Neural cell (in vitro differentiated cells): ENCODE measurements at regions not wholly inside any gene's neighbourhood (a gene's known extent, or its start where the extent isn't known, plus 50 kb on each side); places are given as distances from the start of the nearest gene placed in this dataset.

Experiments used
- H2AFZ ChIP-seq: fragments of 200-600, 300-800 bp; sonication (generic), shearing (Covaris generic); 2 replicates; pipeline ENCODE4 v1.6.0; 2014; ENCODE audit warnings: low read depth, mild to moderate bottlenecking, antibody characterized with exemption, low read length, moderate library complexity
- H3F3A ChIP-seq: fragments of 200-600 bp; shearing (Covaris generic); 2 replicates; pipeline ENCODE4 v1.6.1; 2016; ENCODE audit warnings: mild to moderate bottlenecking, moderate library complexity, mixed read lengths, antibody characterized with exemption, low read length; ENCODE audit not compliant: insufficient read depth, poor library complexity, severe bottlenecking
- H3K27ac ChIP-seq: fragments of 200-600, 300-800 bp; sonication (generic), shearing (Covaris generic); 2 replicates; pipeline ENCODE4 v1.5.1; 2014; ENCODE audit warnings: mild to moderate bottlenecking, low read length, moderate library complexity
- H3K27me3 ChIP-seq: fragments of 300-800, 200-600 bp; sonication (generic), shearing (Covaris generic); 2 replicates; pipeline ENCODE4 v1.6.0; 2014; ENCODE audit warnings: mild to moderate bottlenecking, low read depth, low read length, moderate library complexity; ENCODE audit not compliant: insufficient read depth
- H3K36me3 ChIP-seq: fragments of 300-800, 200-600 bp; sonication (generic), shearing (Covaris generic); 2 replicates; pipeline ENCODE4 v1.5.1; 2014; ENCODE audit warnings: mild to moderate bottlenecking, antibody characterized with exemption, low read length, moderate library complexity; ENCODE audit not compliant: insufficient read depth
- H3K4me2 ChIP-seq: fragments of 300-800, 200-600 bp; sonication (generic), shearing (Covaris generic); 2 replicates; pipeline ENCODE4 v1.6.0; 2014; ENCODE audit warnings: mild to moderate bottlenecking, low read length
- H3K4me3 ChIP-seq: fragments of 300-800, 200-600 bp; sonication (generic), shearing (Covaris generic); 2 replicates; pipeline ENCODE4 v1.5.1; 2014; ENCODE audit warnings: mild to moderate bottlenecking, low read length, moderate library complexity
- H3K79me2 ChIP-seq: fragments of 200-600 bp; shearing (Covaris generic); replicated peaks from 2 replicates; pipeline ENCODE4 v1.6.0; 2014; ENCODE audit warnings: mild to moderate bottlenecking, low read length, moderate library complexity; ENCODE audit not compliant: insufficient read depth
- H3K9ac ChIP-seq: fragments of 300-800, 200-600 bp; sonication (generic), shearing (Covaris generic); 2 replicates; pipeline ENCODE4 v1.6.1; 2016; ENCODE audit warnings: mild to moderate bottlenecking, low read length, mixed read lengths
- H3K9me2 ChIP-seq: fragments of 200-600 bp; shearing (Covaris generic); 2 replicates; pipeline ENCODE4 v1.6.1; 2016; ENCODE audit warnings: mild to moderate bottlenecking, low read length, mixed read lengths; ENCODE audit not compliant: insufficient read depth
- H3K9me3 ChIP-seq: fragments of 200-600, 300-800 bp; sonication (generic), shearing (Covaris generic); 2 replicates; pipeline ENCODE4 v1.6.1; 2016; ENCODE audit warnings: mild to moderate bottlenecking, mixed run types, low read length, moderate library complexity, mixed read lengths
- H4K20me1 ChIP-seq: fragments of 200-600 bp; shearing (Covaris generic); 2 replicates; pipeline ENCODE4 v1.6.1; 2016; ENCODE audit warnings: mild to moderate bottlenecking, mixed run types; ENCODE audit not compliant: insufficient read depth
- EP300 ChIP-seq: fragments of 450-650 bp; conservative IDR thresholded peaks from 2 replicates; pipeline ENCODE4 v1.6.1; 2014; ENCODE audit warnings: antibody characterized with exemption, mild to moderate bottlenecking, moderate library complexity; ENCODE audit not compliant: poor library complexity, severe bottlenecking
- EZH2 ChIP-seq: fragments of 200-600, 300-800 bp; shearing (Covaris generic), sonication (generic); IDR thresholded peaks from 2 replicates; pipeline ENCODE4 v1.6.1; 2014; ENCODE audit warnings: antibody characterized with exemption, low read length, borderline replicate concordance, mild to moderate bottlenecking; ENCODE audit not compliant: insufficient read depth, poor library complexity, severe bottlenecking
- MXI1 ChIP-seq: fragments of 450-650 bp; conservative IDR thresholded peaks from 2 replicates; pipeline ENCODE4 v1.6.1; 2014; ENCODE audit warnings: antibody characterized with exemption, mild to moderate bottlenecking; ENCODE audit not compliant: poor library complexity, severe bottlenecking
- POLR2AphosphoS5 ChIP-seq: IDR thresholded peaks from 2 replicates; pipeline ENCODE4 v1.6.1; 2012
- RAD21 ChIP-seq: fragments of 450-650 bp; conservative IDR thresholded peaks from 2 replicates; pipeline ENCODE4 v1.6.1; 2014; ENCODE audit warnings: antibody characterized with exemption, mild to moderate bottlenecking, moderate library complexity
- SMC3 ChIP-seq: fragments of 450-650 bp; conservative IDR thresholded peaks from 2 replicates; pipeline ENCODE4 v1.6.1; 2014; ENCODE audit warnings: antibody characterized with exemption, mild to moderate bottlenecking, moderate library complexity; ENCODE audit not compliant: poor library complexity
- TAF1 ChIP-seq: IDR thresholded peaks from 2 replicates; pipeline ENCODE4 v1.6.1; 2012; ENCODE audit warnings: low read depth
- TF ChIP-seq, protein P1 (sequence below): IDR thresholded peaks from 2 replicates; pipeline ENCODE4 v1.6.1; 2012; ENCODE audit warnings: borderline replicate concordance
- TF ChIP-seq, protein P2 (sequence below): fragments of 450-650 bp; IDR thresholded peaks from 2 replicates; pipeline ENCODE4 v1.5.1; 2014; ENCODE audit warnings: antibody characterized with exemption, mild to moderate bottlenecking, moderate library complexity; ENCODE audit not compliant: poor library complexity, severe bottlenecking

DNA sequence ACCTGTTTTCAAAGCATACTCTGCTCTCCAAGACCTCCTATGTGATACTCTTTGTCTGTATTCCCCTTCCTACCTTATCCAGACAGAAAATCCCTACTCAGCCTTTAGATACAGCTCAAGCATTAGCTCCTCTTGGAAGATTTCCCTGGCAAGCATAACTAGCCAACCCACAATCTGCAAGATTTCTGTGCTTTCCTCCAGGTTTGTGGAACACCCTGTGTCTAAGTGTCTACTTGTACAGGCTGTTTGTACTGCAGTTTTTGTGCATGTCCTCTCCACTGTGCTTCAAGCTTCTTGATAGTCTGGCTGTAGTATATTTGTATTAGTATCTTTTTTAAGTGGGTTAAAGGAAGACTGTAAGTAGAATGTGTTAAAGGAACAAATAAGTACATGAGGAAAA, 203.7 kb downstream of the RFC3 start:
- Histone ChIP-seq H3K9ac (no peak overlapping the region), H3K9me2 (no peaks in the 10 kb centered on the region), H3K79me2 (no peaks in the 10 kb centered on the region), H3K9me3 (no peaks in the 10 kb centered on the region), H4K20me1 (no peaks in the 10 kb centered on the region), H3K4me3 (no peak overlapping the region), H3K4me2 (no peak overlapping the region), H3K27ac (no peak overlapping the region), H2AFZ (no peak overlapping the region), H3K36me3 (no peaks in the 10 kb centered on the region), H3F3A (no peaks in the 10 kb centered on the region), H3K27me3 (no peaks in the 10 kb centered on the region)
- TF ChIP-seq, protein P1, sequence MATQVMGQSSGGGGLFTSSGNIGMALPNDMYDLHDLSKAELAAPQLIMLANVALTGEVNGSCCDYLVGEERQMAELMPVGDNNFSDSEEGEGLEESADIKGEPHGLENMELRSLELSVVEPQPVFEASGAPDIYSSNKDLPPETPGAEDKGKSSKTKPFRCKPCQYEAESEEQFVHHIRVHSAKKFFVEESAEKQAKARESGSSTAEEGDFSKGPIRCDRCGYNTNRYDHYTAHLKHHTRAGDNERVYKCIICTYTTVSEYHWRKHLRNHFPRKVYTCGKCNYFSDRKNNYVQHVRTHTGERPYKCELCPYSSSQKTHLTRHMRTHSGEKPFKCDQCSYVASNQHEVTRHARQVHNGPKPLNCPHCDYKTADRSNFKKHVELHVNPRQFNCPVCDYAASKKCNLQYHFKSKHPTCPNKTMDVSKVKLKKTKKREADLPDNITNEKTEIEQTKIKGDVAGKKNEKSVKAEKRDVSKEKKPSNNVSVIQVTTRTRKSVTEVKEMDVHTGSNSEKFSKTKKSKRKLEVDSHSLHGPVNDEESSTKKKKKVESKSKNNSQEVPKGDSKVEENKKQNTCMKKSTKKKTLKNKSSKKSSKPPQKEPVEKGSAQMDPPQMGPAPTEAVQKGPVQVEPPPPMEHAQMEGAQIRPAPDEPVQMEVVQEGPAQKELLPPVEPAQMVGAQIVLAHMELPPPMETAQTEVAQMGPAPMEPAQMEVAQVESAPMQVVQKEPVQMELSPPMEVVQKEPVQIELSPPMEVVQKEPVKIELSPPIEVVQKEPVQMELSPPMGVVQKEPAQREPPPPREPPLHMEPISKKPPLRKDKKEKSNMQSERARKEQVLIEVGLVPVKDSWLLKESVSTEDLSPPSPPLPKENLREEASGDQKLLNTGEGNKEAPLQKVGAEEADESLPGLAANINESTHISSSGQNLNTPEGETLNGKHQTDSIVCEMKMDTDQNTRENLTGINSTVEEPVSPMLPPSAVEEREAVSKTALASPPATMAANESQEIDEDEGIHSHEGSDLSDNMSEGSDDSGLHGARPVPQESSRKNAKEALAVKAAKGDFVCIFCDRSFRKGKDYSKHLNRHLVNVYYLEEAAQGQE = no peak
- TF ChIP-seq, protein P2, sequence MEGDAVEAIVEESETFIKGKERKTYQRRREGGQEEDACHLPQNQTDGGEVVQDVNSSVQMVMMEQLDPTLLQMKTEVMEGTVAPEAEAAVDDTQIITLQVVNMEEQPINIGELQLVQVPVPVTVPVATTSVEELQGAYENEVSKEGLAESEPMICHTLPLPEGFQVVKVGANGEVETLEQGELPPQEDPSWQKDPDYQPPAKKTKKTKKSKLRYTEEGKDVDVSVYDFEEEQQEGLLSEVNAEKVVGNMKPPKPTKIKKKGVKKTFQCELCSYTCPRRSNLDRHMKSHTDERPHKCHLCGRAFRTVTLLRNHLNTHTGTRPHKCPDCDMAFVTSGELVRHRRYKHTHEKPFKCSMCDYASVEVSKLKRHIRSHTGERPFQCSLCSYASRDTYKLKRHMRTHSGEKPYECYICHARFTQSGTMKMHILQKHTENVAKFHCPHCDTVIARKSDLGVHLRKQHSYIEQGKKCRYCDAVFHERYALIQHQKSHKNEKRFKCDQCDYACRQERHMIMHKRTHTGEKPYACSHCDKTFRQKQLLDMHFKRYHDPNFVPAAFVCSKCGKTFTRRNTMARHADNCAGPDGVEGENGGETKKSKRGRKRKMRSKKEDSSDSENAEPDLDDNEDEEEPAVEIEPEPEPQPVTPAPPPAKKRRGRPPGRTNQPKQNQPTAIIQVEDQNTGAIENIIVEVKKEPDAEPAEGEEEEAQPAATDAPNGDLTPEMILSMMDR = no peak
- TF ChIP-seq POLR2AphosphoS5 (no peak), SMC3 (no peak), MXI1 (no peak), TAF1 (no peak), EP300 (no peak), RAD21 (no peak), EZH2 (no peak)

DNA sequence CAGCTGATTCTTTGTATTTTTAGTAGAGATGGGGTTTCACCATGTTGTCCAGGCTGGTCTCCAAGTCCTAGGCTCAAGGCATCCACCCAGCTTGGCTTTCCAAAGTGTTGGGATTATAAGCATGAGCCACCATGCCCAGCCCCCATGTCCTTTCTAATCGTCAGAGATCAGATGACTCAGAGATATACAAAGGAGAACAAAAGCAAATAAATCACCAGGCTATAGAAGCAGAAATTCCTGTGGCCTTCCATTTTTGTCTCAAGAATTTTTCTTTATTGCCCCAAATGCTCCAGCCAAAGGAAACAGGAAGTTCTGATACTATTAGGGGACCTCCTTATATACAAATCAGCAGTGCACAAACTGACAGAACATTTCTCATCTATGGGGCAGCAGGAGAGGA, 207.8 kb downstream of the RFC3 start:
- no peaks in the 10 kb centered on the region for H4K20me1 ChIP-seq
- H3K27ac ChIP-seq = no peak overlapping the region
- H2AFZ ChIP-seq = no peak overlapping the region
- no peaks in the 10 kb centered on the region for H3K9me3 ChIP-seq
- H3K9me2 ChIP-seq = no peaks in the 10 kb centered on the region
- H3K4me3 ChIP-seq = no peak overlapping the region
- H3K36me3 ChIP-seq = no peaks in the 10 kb centered on the region
- TF ChIP-seq RAD21 (no peak), POLR2AphosphoS5 (no peak), EP300 (no peak), MXI1 (no peak), EZH2 (no peak), TAF1 (no peak), SMC3 (no peak)
- TF ChIP-seq, protein P2 = no peak
- TF ChIP-seq, protein P1 = no peak
- H3F3A ChIP-seq = no peaks in the 10 kb centered on the region
- no peak overlapping the region for H3K9ac ChIP-seq
- H3K79me2 ChIP-seq = no peaks in the 10 kb centered on the region
- H3K4me2 ChIP-seq = no peak overlapping the region
- H3K27me3 ChIP-seq = no peaks in the 10 kb centered on the region
